ENCODE measurements at regions not wholly inside any gene's neighbourhood (a gene's known extent, or its start where the extent isn't known, plus 50 kb on each side); places are given as distances from the start of the nearest gene placed in this dataset.

DNA sequence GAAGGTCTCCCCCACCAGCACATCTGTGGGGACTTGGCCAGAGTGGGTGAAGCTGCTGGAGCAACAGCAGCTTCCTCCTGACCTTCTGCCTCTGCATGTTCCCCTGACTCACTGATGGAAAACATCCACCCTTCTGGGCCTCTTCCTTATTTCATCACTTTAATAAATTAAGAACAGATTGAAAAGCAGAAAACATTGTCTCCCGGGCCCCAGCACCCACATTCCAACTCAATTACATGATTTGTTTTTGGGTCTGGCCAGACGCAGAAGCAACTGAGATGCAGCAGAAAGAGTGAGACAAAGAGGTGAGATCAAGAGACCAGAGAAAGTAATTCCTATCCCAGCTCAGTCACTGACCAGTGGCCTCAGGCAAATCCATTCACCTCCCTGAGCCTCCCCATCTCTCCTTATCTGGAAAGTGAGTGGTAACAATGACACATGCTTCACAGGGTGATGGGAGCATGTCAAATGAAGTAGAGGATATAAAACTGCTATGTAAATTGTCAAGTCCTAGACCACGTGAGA lies 157.1 kb downstream of the ELAVL4 start (continued):
- TF ChIP-seq, protein P1, sequence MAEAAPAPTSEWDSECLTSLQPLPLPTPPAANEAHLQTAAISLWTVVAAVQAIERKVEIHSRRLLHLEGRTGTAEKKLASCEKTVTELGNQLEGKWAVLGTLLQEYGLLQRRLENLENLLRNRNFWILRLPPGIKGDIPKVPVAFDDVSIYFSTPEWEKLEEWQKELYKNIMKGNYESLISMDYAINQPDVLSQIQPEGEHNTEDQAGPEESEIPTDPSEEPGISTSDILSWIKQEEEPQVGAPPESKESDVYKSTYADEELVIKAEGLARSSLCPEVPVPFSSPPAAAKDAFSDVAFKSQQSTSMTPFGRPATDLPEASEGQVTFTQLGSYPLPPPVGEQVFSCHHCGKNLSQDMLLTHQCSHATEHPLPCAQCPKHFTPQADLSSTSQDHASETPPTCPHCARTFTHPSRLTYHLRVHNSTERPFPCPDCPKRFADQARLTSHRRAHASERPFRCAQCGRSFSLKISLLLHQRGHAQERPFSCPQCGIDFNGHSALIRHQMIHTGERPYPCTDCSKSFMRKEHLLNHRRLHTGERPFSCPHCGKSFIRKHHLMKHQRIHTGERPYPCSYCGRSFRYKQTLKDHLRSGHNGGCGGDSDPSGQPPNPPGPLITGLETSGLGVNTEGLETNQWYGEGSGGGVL (CRISPR knock-in tag; IDR thresholded peaks at IDR 0.05), result no peak
- TF ChIP-seq, protein P2, sequence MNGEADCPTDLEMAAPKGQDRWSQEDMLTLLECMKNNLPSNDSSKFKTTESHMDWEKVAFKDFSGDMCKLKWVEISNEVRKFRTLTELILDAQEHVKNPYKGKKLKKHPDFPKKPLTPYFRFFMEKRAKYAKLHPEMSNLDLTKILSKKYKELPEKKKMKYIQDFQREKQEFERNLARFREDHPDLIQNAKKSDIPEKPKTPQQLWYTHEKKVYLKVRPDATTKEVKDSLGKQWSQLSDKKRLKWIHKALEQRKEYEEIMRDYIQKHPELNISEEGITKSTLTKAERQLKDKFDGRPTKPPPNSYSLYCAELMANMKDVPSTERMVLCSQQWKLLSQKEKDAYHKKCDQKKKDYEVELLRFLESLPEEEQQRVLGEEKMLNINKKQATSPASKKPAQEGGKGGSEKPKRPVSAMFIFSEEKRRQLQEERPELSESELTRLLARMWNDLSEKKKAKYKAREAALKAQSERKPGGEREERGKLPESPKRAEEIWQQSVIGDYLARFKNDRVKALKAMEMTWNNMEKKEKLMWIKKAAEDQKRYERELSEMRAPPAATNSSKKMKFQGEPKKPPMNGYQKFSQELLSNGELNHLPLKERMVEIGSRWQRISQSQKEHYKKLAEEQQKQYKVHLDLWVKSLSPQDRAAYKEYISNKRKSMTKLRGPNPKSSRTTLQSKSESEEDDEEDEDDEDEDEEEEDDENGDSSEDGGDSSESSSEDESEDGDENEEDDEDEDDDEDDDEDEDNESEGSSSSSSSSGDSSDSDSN (IDR thresholded peaks at IDR 0.05; ENCODE audit: borderline replicate concordance in 1 of 2, low read depth in 2 of 2, low read length in 2 of 2), result no peak
- TF ChIP-seq RBM15 (IDR thresholded peaks at IDR 0.05; ENCODE audit: insufficient read depth, low read length), result no peak
- TF ChIP-seq TSC22D4 (tag; IDR thresholded peaks at IDR 0.05), result no peak
- TF ChIP-seq MEF2A (IDR thresholded peaks at IDR 0.05; ENCODE audit: control insufficient read depth, low read depth, low read length), result no peak
- TF ChIP-seq LCOR (CRISPR knock-in tag; IDR thresholded peaks at IDR 0.05), result no peak

DNA sequence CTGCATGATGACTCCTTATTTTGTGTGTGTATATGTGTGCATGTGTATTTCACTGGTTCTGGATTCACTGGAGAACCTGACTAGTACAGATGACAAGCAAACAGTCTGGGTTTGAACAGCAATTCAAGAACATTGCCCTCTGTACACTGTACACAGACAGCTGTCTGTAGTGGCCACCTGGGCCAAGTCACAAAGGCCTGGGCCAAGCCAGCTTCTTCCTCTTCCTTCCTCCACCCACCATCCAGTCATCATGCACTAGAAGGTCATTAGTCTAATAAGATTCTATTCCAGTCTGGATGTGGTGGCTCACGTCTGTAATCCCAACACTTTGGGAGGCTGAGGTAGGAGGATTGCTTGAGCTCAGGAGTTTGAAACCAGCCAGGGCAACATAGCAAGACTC lies 155.9 kb downstream of the ELAVL4 start:
- no peaks in the 10 kb centered on the region for H3K9me1 ChIP-seq (ENCODE audit: control insufficient read depth, insufficient read depth, low read length)
- H3K36me3 ChIP-seq (ENCODE audit: control insufficient read depth, insufficient read depth, low read length), result no peaks in the 10 kb centered on the region
- H3K27ac ChIP-seq (ENCODE audit: extremely low read depth, low read depth, low read length), result no peak overlapping the region
- no TSS peak for BruUV-seq (replicated peaks)
- H3K4me3 ChIP-seq, result no peak overlapping the region
- no peak overlapping the region for H3K9ac ChIP-seq (ENCODE audit: insufficient read depth in 1 of 2, low read depth in 2 of 2, low read length in 2 of 2)
- CTCF ChIA-PET (ENCODE audit: low intra/inter-chr PET ratio), result no interaction called here
- POLR2A ChIA-PET, result no interaction called here
- H3K9me3 ChIP-seq (replicated peaks; ENCODE audit: control insufficient read depth, insufficient read depth, low read depth, low read length), result no peaks in the 10 kb centered on the region
- in situ Hi-C loops (cut with MboI) (no loop called here), intact Hi-C loops (cut with micrococcal nuclease) (no loop called here)
- DNase-seq (ENCODE audit: extremely low read depth in 1 of 4, low spot score in 3 of 4) (no peak), ATAC-seq (no peak), FAIRE-seq (no peak)
- H4K20me1 ChIP-seq (replicated peaks; ENCODE audit: control insufficient read depth, insufficient read depth, low read length), result no peaks in the 10 kb centered on the region
- no peaks in the 10 kb centered on the region for H3K4me1 ChIP-seq (replicated peaks in 1 of 2; ENCODE audit: control insufficient read depth in 2 of 2, insufficient read depth in 2 of 2, low read length in 2 of 2)
- H2AFZ ChIP-seq (ENCODE audit: low read depth, low read length), result no peak overlapping the region
- WGBS (ENCODE audit: insufficient coverage, low coverage, missing lambda C conversion rate), result 7% methylated on average over 1 of the region's 1 CpG
- H3K79me2 ChIP-seq (ENCODE audit: control insufficient read depth, insufficient read depth, low read length), result no peaks in the 10 kb centered on the region
- H3K27me3 ChIP-seq (ENCODE audit: control insufficient read depth in 2 of 2, insufficient read depth in 2 of 2, low read length in 2 of 2), result no peaks in the 10 kb centered on the region
- H3K4me2 ChIP-seq (ENCODE audit: insufficient read depth, low read length), result no peak overlapping the region
- TF ChIP-seq SAFB2 (IDR thresholded peaks at IDR 0.05; ENCODE audit: borderline replicate concordance, low read depth, low read length, severe bottlenecking) (no peak), MEF2A (IDR thresholded peaks at IDR 0.05; ENCODE audit: control insufficient read depth, low read depth, low read length) (no peak), KLF13 (tag; IDR thresholded peaks at IDR 0.05; ENCODE audit: borderline replicate concordance, low read depth) (no peak)
- TF ChIP-seq, protein P3, sequence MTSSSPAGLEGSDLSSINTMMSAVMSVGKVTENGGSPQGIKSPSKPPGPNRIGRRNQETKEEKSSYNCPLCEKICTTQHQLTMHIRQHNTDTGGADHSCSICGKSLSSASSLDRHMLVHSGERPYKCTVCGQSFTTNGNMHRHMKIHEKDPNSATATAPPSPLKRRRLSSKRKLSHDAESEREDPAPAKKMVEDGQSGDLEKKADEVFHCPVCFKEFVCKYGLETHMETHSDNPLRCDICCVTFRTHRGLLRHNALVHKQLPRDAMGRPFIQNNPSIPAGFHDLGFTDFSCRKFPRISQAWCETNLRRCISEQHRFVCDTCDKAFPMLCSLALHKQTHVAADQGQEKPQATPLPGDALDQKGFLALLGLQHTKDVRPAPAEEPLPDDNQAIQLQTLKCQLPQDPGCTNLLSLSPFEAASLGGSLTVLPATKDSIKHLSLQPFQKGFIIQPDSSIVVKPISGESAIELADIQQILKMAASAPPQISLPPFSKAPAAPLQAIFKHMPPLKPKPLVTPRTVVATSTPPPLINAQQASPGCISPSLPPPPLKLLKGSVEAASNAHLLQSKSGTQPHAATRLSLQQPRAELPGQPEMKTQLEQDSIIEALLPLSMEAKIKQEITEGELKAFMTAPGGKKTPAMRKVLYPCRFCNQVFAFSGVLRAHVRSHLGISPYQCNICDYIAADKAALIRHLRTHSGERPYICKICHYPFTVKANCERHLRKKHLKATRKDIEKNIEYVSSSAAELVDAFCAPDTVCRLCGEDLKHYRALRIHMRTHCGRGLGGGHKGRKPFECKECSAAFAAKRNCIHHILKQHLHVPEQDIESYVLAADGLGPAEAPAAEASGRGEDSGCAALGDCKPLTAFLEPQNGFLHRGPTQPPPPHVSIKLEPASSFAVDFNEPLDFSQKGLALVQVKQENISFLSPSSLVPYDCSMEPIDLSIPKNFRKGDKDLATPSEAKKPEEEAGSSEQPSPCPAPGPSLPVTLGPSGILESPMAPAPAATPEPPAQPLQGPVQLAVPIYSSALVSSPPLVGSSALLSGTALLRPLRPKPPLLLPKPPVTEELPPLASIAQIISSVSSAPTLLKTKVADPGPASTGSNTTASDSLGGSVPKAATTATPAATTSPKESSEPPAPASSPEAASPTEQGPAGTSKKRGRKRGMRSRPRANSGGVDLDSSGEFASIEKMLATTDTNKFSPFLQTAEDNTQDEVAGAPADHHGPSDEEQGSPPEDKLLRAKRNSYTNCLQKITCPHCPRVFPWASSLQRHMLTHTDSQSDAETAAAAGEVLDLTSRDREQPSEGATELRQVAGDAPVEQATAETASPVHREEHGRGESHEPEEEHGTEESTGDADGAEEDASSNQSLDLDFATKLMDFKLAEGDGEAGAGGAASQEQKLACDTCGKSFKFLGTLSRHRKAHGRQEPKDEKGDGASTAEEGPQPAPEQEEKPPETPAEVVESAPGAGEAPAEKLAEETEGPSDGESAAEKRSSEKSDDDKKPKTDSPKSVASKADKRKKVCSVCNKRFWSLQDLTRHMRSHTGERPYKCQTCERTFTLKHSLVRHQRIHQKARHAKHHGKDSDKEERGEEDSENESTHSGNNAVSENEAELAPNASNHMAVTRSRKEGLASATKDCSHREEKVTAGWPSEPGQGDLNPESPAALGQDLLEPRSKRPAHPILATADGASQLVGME (CRISPR knock-in tag; IDR thresholded peaks at IDR 0.05), result no peak
